ENCODE measurements at regions not wholly inside any gene's neighbourhood (a gene's known extent, or its start where the extent isn't known, plus 50 kb on each side); places are given as distances from the start of the nearest gene placed in this dataset.
A peak's percentile ranks its signal among the peaks of the same experiment; 100 is the strongest.
"Not testable (repeated sequence)": the region's sequence is repeated elsewhere in the genome, so short reads cannot be mapped to it uniquely, and the experiment has no call there.

- POLR2A ChIA-PET; H3K4me3 Mint-ChIP-seq; H3K27ac ChIP-seq (ENCODE audit: low read depth in 1 of 2, low read length in 2 of 2); intact Hi-C loops (cut with DNase I, micrococcal nuclease); CTCF ChIA-PET; H3K27me3 ChIP-seq (ENCODE audit: control insufficient read depth in 1 of 2, insufficient read depth in 2 of 2, low read length in 2 of 2); H3K4me1 ChIP-seq (ENCODE audit: insufficient read depth, low read length); H3K4me3 ChIP-seq (ENCODE audit: low read length); H3K9me3 ChIP-seq (ENCODE audit: control insufficient read depth in 1 of 2, insufficient read depth in 1 of 2, low read length in 2 of 2); H3K27ac Mint-ChIP-seq; DNase-seq; H3K36me3 Mint-ChIP-seq (ENCODE audit: low read depth); H3K4me1 Mint-ChIP-seq (ENCODE audit: low read depth); H3K9me3 Mint-ChIP-seq; H3K36me3 ChIP-seq (ENCODE audit: insufficient read depth, low read length); H3K27me3 Mint-ChIP-seq; ATAC-seq (ENCODE audit: poor library complexity): not testable (repeated sequence)
Observed at GRCh38 chr15:22002711-22003110, 77.6 kb upstream of the OR4M2 start.

DNA sequence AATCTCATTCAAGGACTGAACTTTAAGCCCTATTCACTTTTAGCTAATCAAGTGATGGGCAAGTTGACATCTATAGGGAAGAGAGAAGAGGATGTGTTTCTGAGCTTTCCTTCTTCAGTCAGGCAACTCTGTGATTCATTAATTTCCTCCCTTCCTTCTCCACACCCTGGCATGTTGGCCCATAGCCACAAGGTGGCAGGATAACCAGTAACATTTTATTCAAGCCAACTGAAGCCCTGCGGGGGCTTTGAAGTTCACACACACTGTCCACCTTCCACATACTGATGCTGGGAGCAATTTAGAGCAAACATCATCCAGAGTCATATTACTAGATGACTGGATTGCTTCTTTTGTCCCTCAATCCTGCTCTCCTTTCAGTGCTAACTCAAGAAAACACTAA is 91.2 kb upstream of the OR4M2 start:
- intact Hi-C loops (cut with DNase I, micrococcal nuclease); H3K36me3 ChIP-seq (ENCODE audit: insufficient read depth, low read length); H3K4me1 Mint-ChIP-seq (ENCODE audit: low read depth); H3K4me1 ChIP-seq (ENCODE audit: insufficient read depth, low read length); POLR2A ChIA-PET; H3K4me3 Mint-ChIP-seq; H3K9me3 Mint-ChIP-seq; H3K27ac ChIP-seq (ENCODE audit: low read depth in 1 of 2, low read length in 2 of 2); H3K36me3 Mint-ChIP-seq (ENCODE audit: low read depth); CTCF ChIA-PET; H3K27me3 Mint-ChIP-seq; H3K27me3 ChIP-seq (ENCODE audit: control insufficient read depth in 1 of 2, insufficient read depth in 2 of 2, low read length in 2 of 2); H3K9me3 ChIP-seq (ENCODE audit: control insufficient read depth in 1 of 2, insufficient read depth in 1 of 2, low read length in 2 of 2); H3K4me3 ChIP-seq (ENCODE audit: low read length); H3K27ac Mint-ChIP-seq; DNase-seq: not testable (repeated sequence)
- ATAC-seq (ENCODE audit: poor library complexity) = peak; percentile 52

DNA sequence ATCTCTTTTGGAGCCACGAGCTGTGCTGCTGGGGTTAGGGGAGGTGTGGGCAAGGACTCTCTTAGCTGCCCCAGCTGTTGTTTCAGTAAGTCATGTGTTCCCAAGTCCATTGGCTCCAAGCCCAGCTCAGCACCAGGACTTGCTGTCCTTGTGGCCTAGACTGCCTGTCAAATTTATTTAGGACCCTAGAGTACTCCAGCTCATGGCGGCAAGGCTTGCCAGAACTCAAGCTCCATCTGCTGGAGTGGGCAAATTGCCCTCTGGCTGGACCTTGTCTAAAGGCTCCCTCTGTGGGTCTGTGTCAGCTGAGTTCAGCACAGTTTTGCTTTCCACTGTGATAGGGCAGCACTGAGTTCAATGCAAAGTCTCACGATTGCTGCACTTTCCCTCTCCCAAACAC is 96.5 kb upstream of the OR4M2 start:
- POLR2A ChIA-PET; H3K4me1 Mint-ChIP-seq (ENCODE audit: low read depth); H3K36me3 ChIP-seq (ENCODE audit: insufficient read depth, low read length); H3K4me3 Mint-ChIP-seq; H3K27me3 Mint-ChIP-seq; H3K4me1 ChIP-seq (ENCODE audit: insufficient read depth, low read length); H3K27me3 ChIP-seq (ENCODE audit: control insufficient read depth in 1 of 2, insufficient read depth in 2 of 2, low read length in 2 of 2); DNase-seq; H3K9me3 Mint-ChIP-seq; ATAC-seq (ENCODE audit: poor library complexity); H3K27ac ChIP-seq (ENCODE audit: low read depth in 1 of 2, low read length in 2 of 2); H3K4me3 ChIP-seq (ENCODE audit: low read length); H3K27ac Mint-ChIP-seq; CTCF ChIA-PET; H3K36me3 Mint-ChIP-seq (ENCODE audit: low read depth); intact Hi-C loops (cut with DNase I, micrococcal nuclease); H3K9me3 ChIP-seq (ENCODE audit: control insufficient read depth in 1 of 2, insufficient read depth in 1 of 2, low read length in 2 of 2): not testable (repeated sequence)

- POLR2A ChIA-PET; intact Hi-C loops (cut with DNase I, micrococcal nuclease); H3K4me3 Mint-ChIP-seq; CTCF ChIA-PET; H3K36me3 Mint-ChIP-seq (ENCODE audit: low read depth); H3K27me3 Mint-ChIP-seq; H3K4me3 ChIP-seq (ENCODE audit: low read length); H3K9me3 ChIP-seq (ENCODE audit: control insufficient read depth in 1 of 2, insufficient read depth in 1 of 2, low read length in 2 of 2); H3K4me1 ChIP-seq (ENCODE audit: insufficient read depth, low read length); H3K9me3 Mint-ChIP-seq; H3K4me1 Mint-ChIP-seq (ENCODE audit: low read depth); H3K27me3 ChIP-seq (ENCODE audit: control insufficient read depth in 1 of 2, insufficient read depth in 2 of 2, low read length in 2 of 2); DNase-seq; H3K36me3 ChIP-seq (ENCODE audit: insufficient read depth, low read length); ATAC-seq (ENCODE audit: poor library complexity); H3K27ac ChIP-seq (ENCODE audit: low read depth in 1 of 2, low read length in 2 of 2); H3K27ac Mint-ChIP-seq: not testable (repeated sequence)
Observed at GRCh38 chr15:21979960-21980359, 100.4 kb upstream of the OR4M2 start.

- ATAC-seq (ENCODE audit: poor library complexity); intact Hi-C loops (cut with DNase I, micrococcal nuclease): not testable (repeated sequence)
Observed at GRCh38 chr15:21953713-21954112, 76.2 kb upstream of the POTEB start.

DNA sequence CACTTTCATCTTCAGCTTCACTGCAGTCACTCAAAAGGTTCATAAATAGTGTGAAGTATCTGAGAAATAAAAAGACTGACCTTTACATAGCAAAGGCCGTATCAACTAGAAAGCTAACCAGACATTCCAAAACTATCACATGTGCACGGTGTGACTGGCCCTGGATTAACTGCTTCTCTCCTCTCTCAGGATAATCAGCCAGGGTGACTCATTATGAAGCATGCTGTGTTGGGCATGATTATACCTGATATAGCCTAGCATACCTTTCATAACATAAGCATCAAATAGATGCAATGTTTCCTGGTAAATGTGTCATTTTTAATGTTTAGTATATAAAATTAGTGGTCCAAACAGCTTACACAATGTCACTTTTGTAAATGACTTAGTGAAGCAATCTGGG is 62.8 kb upstream of the POTEB start:
- H3K4me3 Mint-ChIP-seq; H3K36me3 ChIP-seq (ENCODE audit: insufficient read depth, low read length); H3K27ac Mint-ChIP-seq; H3K36me3 Mint-ChIP-seq (ENCODE audit: low read depth); intact Hi-C loops (cut with DNase I, micrococcal nuclease); DNase-seq; H3K4me3 ChIP-seq (ENCODE audit: low read length); H3K4me1 ChIP-seq (ENCODE audit: insufficient read depth, low read length); H3K9me3 Mint-ChIP-seq; H3K4me1 Mint-ChIP-seq (ENCODE audit: low read depth); H3K27me3 Mint-ChIP-seq; H3K27me3 ChIP-seq (ENCODE audit: control insufficient read depth in 1 of 2, insufficient read depth in 2 of 2, low read length in 2 of 2); H3K9me3 ChIP-seq (ENCODE audit: control insufficient read depth in 1 of 2, insufficient read depth in 1 of 2, low read length in 2 of 2); CTCF ChIA-PET; H3K27ac ChIP-seq (ENCODE audit: low read depth in 1 of 2, low read length in 2 of 2); ATAC-seq (ENCODE audit: poor library complexity); POLR2A ChIA-PET: not testable (repeated sequence)

More at GRCh38 chr15:21953713-21954112, 76.2 kb upstream of the POTEB start:
- H3K9me3 Mint-ChIP-seq; H3K4me3 Mint-ChIP-seq; H3K27ac Mint-ChIP-seq; H3K27me3 Mint-ChIP-seq; H3K4me3 ChIP-seq (ENCODE audit: low read length); H3K36me3 Mint-ChIP-seq (ENCODE audit: low read depth); H3K36me3 ChIP-seq (ENCODE audit: insufficient read depth, low read length); H3K9me3 ChIP-seq (ENCODE audit: control insufficient read depth in 1 of 2, insufficient read depth in 1 of 2, low read length in 2 of 2); H3K27me3 ChIP-seq (ENCODE audit: control insufficient read depth in 1 of 2, insufficient read depth in 2 of 2, low read length in 2 of 2); H3K4me1 ChIP-seq (ENCODE audit: insufficient read depth, low read length); H3K4me1 Mint-ChIP-seq (ENCODE audit: low read depth); CTCF ChIA-PET; H3K27ac ChIP-seq (ENCODE audit: low read depth in 1 of 2, low read length in 2 of 2); POLR2A ChIA-PET: not testable (repeated sequence)
- peak in 1 of 14 experiments; percentile 3 for DNase-seq
